NCI-H2081 treated with DMSO at 0.1 percent for 48 hours (cell line): ENCODE measurements at regions not wholly inside any gene's neighbourhood (a gene's known extent, or its start where the extent isn't known, plus 50 kb on each side); places are given as distances from the start of the nearest gene placed in this dataset.
A peak's percentile ranks its signal among the peaks of the same experiment; 100 is the strongest.

Experiments
- DNase-seq: peaks from one replicate; lab custom pipeline; 2025; lab: John Stamatoyannopoulos, UW

- no peak for DNase-seq
Observed at GRCh38 chr1:36675931-36676562, 193.3 kb upstream of the CSF3R start.

- DNase-seq = no peak
Observed at GRCh38 chr1:36675106-36675505, 192.4 kb upstream of the CSF3R start.

GRCh38 chr1:36673202-36673601, 190.5 kb upstream of the CSF3R start:
- DNase-seq = no peak

- DNase-seq = no peak
Observed at GRCh38 chr1:36669262-36669661, 186.5 kb upstream of the CSF3R start.

- no peak for DNase-seq
Observed at GRCh38 chr1:36667836-36668235, 185.1 kb upstream of the CSF3R start.

GRCh38 chr1:36667256-36667655, 184.5 kb upstream of the CSF3R start:
- no peak for DNase-seq

- no peak for DNase-seq
Observed at GRCh38 chr1:36665478-36666080, 182.9 kb upstream of the CSF3R start.

- DNase-seq = no peak
Observed at GRCh38 chr1:36664571-36665287, 182.0 kb upstream of the CSF3R start.

GRCh38 chr1:36663772-36664430, 181.2 kb upstream of the CSF3R start:
- no peak for DNase-seq

GRCh38 chr1:36658838-36659237, 176.1 kb upstream of the CSF3R start:
- DNase-seq = no peak

- DNase-seq = no peak
Observed at GRCh38 chr1:36657826-36658225, 175.1 kb upstream of the CSF3R start.

- no peak for DNase-seq
Observed at GRCh38 chr1:36656838-36657237, 174.1 kb upstream of the CSF3R start.

GRCh38 chr1:36656271-36656670, 173.6 kb upstream of the CSF3R start:
- DNase-seq = no peak

GRCh38 chr1:36654586-36654985, 171.9 kb upstream of the CSF3R start:
- no peak for DNase-seq

GRCh38 chr1:36653850-36654249, 171.1 kb upstream of the CSF3R start:
- no peak for DNase-seq

- no peak for DNase-seq
Observed at GRCh38 chr1:36652586-36652985, 169.9 kb upstream of the CSF3R start.

GRCh38 chr1:36652011-36652410, 169.3 kb upstream of the CSF3R start:
- no peak for DNase-seq

GRCh38 chr1:36651176-36651910, 168.6 kb upstream of the CSF3R start:
- DNase-seq = no peak

GRCh38 chr1:36650200-36651065, 167.7 kb upstream of the CSF3R start:
- peak; percentile 10 for DNase-seq

- no peak for DNase-seq
Observed at GRCh38 chr1:36645867-36646266, 163.2 kb upstream of the CSF3R start.

- DNase-seq = no peak
Observed at GRCh38 chr1:36644556-36644955, 161.8 kb upstream of the CSF3R start.
